ENCODE measurements at regions not wholly inside any gene's neighbourhood (a gene's known extent, or its start where the extent isn't known, plus 50 kb on each side); places are given as distances from the start of the nearest gene placed in this dataset.

- H3K9ac ChIP-seq (ENCODE audit: extremely low read depth, insufficient read length, low read length) = no peak overlapping the region
- no peaks in the 10 kb centered on the region for H3K79me1 ChIP-seq (ENCODE audit: insufficient read depth, low read depth, low read length, poor library complexity, severe bottlenecking)
- no peak overlapping the region for H3T11ph ChIP-seq (ENCODE audit: low read length)
- no peak overlapping the region for H3K4me3 Mint-ChIP-seq
- H4K91ac ChIP-seq (ENCODE audit: insufficient read length, low read depth, low read length) = no peak overlapping the region
- no peak overlapping the region for H3K27ac Mint-ChIP-seq
- DNase-seq = no peak
- H3K27ac ChIP-seq (ENCODE audit: insufficient read length, low read depth, low read length) = no peak overlapping the region
- H3K9me3 Mint-ChIP-seq = no peaks in the 10 kb centered on the region; a peak in 1 of 5 replicates
- no peak overlapping the region for H4K8ac ChIP-seq (replicated peaks; ENCODE audit: insufficient read length, low read depth, low read length)
- no peaks in the 10 kb centered on the region for H3K36me3 Mint-ChIP-seq (ENCODE audit: insufficient read depth in 1 of 3, low read depth in 3 of 3)
- H2AFZ ChIP-seq (ENCODE audit: low read length) = no peak overlapping the region
- no peak overlapping the region for H2BK20ac ChIP-seq (ENCODE audit: low read depth, low read length, poor library complexity, severe bottlenecking)
- no peak overlapping the region for H4K5ac ChIP-seq (ENCODE audit: insufficient read length, low read depth, low read length)
- H3K27me3 Mint-ChIP-seq (ENCODE audit: low read depth) = no peaks in the 10 kb centered on the region
- H3K4me1 Mint-ChIP-seq = peaks cover 2% of the 10 kb centered on the region in 2 experiments
- no peak overlapping the region for H2BK12ac ChIP-seq (ENCODE audit: insufficient read length, low read depth, low read length)
- TF ChIP-seq, protein P1, sequence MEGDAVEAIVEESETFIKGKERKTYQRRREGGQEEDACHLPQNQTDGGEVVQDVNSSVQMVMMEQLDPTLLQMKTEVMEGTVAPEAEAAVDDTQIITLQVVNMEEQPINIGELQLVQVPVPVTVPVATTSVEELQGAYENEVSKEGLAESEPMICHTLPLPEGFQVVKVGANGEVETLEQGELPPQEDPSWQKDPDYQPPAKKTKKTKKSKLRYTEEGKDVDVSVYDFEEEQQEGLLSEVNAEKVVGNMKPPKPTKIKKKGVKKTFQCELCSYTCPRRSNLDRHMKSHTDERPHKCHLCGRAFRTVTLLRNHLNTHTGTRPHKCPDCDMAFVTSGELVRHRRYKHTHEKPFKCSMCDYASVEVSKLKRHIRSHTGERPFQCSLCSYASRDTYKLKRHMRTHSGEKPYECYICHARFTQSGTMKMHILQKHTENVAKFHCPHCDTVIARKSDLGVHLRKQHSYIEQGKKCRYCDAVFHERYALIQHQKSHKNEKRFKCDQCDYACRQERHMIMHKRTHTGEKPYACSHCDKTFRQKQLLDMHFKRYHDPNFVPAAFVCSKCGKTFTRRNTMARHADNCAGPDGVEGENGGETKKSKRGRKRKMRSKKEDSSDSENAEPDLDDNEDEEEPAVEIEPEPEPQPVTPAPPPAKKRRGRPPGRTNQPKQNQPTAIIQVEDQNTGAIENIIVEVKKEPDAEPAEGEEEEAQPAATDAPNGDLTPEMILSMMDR (conservative IDR thresholded peaks at IDR 0.05) = no peak
- peaks cover under 1% of the 10 kb centered on the region for H3K4me1 ChIP-seq (ENCODE audit: insufficient read depth, low read length)
- no peaks in the 10 kb centered on the region for H4K20me1 ChIP-seq (ENCODE audit: control insufficient read depth, insufficient read depth, insufficient read length)
- no peak overlapping the region for H3K23ac ChIP-seq (ENCODE audit: insufficient read length, low read depth, low read length)
- H2AK5ac ChIP-seq (ENCODE audit: insufficient read length, low read length) = no peak overlapping the region
- no peaks in the 10 kb centered on the region for H3K79me2 ChIP-seq (ENCODE audit: insufficient read depth, low read length)
- no peak overlapping the region for H3K4ac ChIP-seq (ENCODE audit: low read depth, low read length)
- H2BK120ac ChIP-seq (ENCODE audit: low read depth, low read length, poor library complexity, severe bottlenecking) = no peak overlapping the region
- H2BK15ac ChIP-seq (ENCODE audit: low read depth, low read length) = no peak overlapping the region
- H3K27me3 ChIP-seq (ENCODE audit: insufficient read depth, low read length) = no peaks in the 10 kb centered on the region
- no peaks in the 10 kb centered on the region for H3K9me3 ChIP-seq (ENCODE audit: control insufficient read depth, low read depth, low read length)
- H3K4me2 ChIP-seq (ENCODE audit: insufficient read depth, insufficient read length, low read length) = no peak overlapping the region
- no peak overlapping the region for H3K56ac ChIP-seq (ENCODE audit: insufficient read length, low read depth, low read length)
- no peak overlapping the region for H2BK5ac ChIP-seq (ENCODE audit: insufficient read length, low read length)
- H3K14ac ChIP-seq (ENCODE audit: insufficient read depth, low read length) = no peak overlapping the region
- no peaks in the 10 kb centered on the region for H3K23me2 ChIP-seq (ENCODE audit: insufficient read length, low read depth, low read length, poor library complexity, severe bottlenecking)
- no peak overlapping the region for H3K18ac ChIP-seq (ENCODE audit: insufficient read length, low read depth, low read length)
Observed at GRCh38 chr2:7502336-7502735, 585.1 kb downstream of the RNF144A start.

Data from H9 (cell line).